Glomerular visceral epithelial cell (primary cell): ENCODE measurements at regions not wholly inside any gene's neighbourhood (a gene's known extent, or its start where the extent isn't known, plus 50 kb on each side); places are given as distances from the start of the nearest gene placed in this dataset.
"Not testable (repeated sequence)": the region's sequence is repeated elsewhere in the genome, so short reads cannot be mapped to it uniquely, and the experiment has no call there.

ENCODE experiments used
- DNase-seq: peaks from one replicate; pipeline ENCODE4 v3.0.0-alpha.2; 2016; ENCODE audit errors: extremely low spot score

- no peak for DNase-seq
These were observed 477.0 kb upstream of the MEIS1 start for GRCh38 chr2:65957886-65958285.

GRCh38 chr2:65957454-65957853, 477.5 kb upstream of the MEIS1 start:
- DNase-seq, result no peak

- DNase-seq, result no peak
These were observed 479.7 kb upstream of the MEIS1 start for GRCh38 chr2:65955259-65955658.

GRCh38 chr2:65952966-65953761, 481.8 kb upstream of the MEIS1 start:
- DNase-seq, result no peak

- DNase-seq, result no peak
These were observed 490.7 kb upstream of the MEIS1 start for GRCh38 chr2:65944213-65944612.

- no peak for DNase-seq
These were observed 491.7 kb upstream of the MEIS1 start for GRCh38 chr2:65943099-65943786.

- DNase-seq, result no peak
These were observed 494.1 kb upstream of the MEIS1 start for GRCh38 chr2:65940856-65941255.

GRCh38 chr2:65939687-65940086, 495.2 kb upstream of the MEIS1 start:
- DNase-seq, result no peak

GRCh38 chr2:65937379-65938160, 497.4 kb upstream of the MEIS1 start:
- DNase-seq, result no peak

GRCh38 chr2:65934992-65935629, 499.8 kb upstream of the MEIS1 start:
- DNase-seq, result no peak

GRCh38 chr2:65932571-65932970, 500.2 kb upstream of the SPRED2 start:
- DNase-seq, result no peak

GRCh38 chr2:65931056-65931455, 498.7 kb upstream of the SPRED2 start:
- no peak for DNase-seq

- DNase-seq, result no peak
These were observed 497.9 kb upstream of the SPRED2 start for GRCh38 chr2:65930259-65930658.

GRCh38 chr2:65929664-65930063, 497.3 kb upstream of the SPRED2 start:
- DNase-seq, result not testable (repeated sequence)

GRCh38 chr2:65922794-65923193, 490.4 kb upstream of the SPRED2 start:
- DNase-seq, result no peak

GRCh38 chr2:65922030-65922429, 489.6 kb upstream of the SPRED2 start:
- no peak for DNase-seq

- no peak for DNase-seq
These were observed 488.7 kb upstream of the SPRED2 start for GRCh38 chr2:65921116-65921515.

GRCh38 chr2:65920659-65921058, 488.3 kb upstream of the SPRED2 start:
- no peak for DNase-seq

- no peak for DNase-seq
These were observed 487.3 kb upstream of the SPRED2 start for GRCh38 chr2:65919550-65920188.

GRCh38 chr2:65918760-65919187, 486.4 kb upstream of the SPRED2 start:
- DNase-seq, result no peak

GRCh38 chr2:65917986-65918385, 485.6 kb upstream of the SPRED2 start:
- no peak for DNase-seq
